Neural crest cell (in vitro differentiated cells): ENCODE measurements at regions not wholly inside any gene's neighbourhood (a gene's known extent, or its start where the extent isn't known, plus 50 kb on each side); places are given as distances from the start of the nearest gene placed in this dataset.

Experiments used
- DNase-seq: peaks from one replicate; pipeline ENCODE4 v3.0.0; 2021; ENCODE audit warnings: low read depth, mixed read lengths, low spot score
- H3K27ac Mint-ChIP-seq: one replicate; pipeline ENCODE4 v1.8.0; 2021; ENCODE audit warnings: mild to moderate bottlenecking, mixed read lengths; ENCODE audit not compliant: unreplicated experiment
- H3K27me3 Mint-ChIP-seq: 2 replicates; pipeline ENCODE4 v1.8.0; 2021; ENCODE audit warnings: low read depth, mild to moderate bottlenecking, mixed read lengths
- H3K36me3 Mint-ChIP-seq: 2 replicates; pipeline ENCODE4 v1.8.0; 2021; ENCODE audit warnings: low read depth, mild to moderate bottlenecking, mixed read lengths
- H3K4me1 Mint-ChIP-seq: 2 replicates; pipeline ENCODE4 v1.8.0; 2021; ENCODE audit warnings: mixed read lengths
- H3K4me3 Mint-ChIP-seq: one replicate; pipeline ENCODE4 v1.8.0; 2021; ENCODE audit warnings: mild to moderate bottlenecking, mixed read lengths
- H3K9me3 Mint-ChIP-seq: 2 replicates; pipeline ENCODE4 v1.8.0; 2021; ENCODE audit warnings: mixed read lengths
- CTCF ChIP-seq: fragments of 200-600 bp; sonication (generic); conservative IDR thresholded peaks from 2 replicates; pipeline ENCODE4 v1.5.0; 2021; ENCODE audit warnings: antibody characterized with exemption, mild to moderate bottlenecking

GRCh38 chr2:216281876-216282275, 90.4 kb downstream of the MARCHF4 start:
- no peaks in the 10 kb centered on the region for H3K27me3 Mint-ChIP-seq
- no peak for TF ChIP-seq CTCF
- H3K36me3 Mint-ChIP-seq = no peaks in the 10 kb centered on the region
- H3K27ac Mint-ChIP-seq = peak overlapping the region; percentile 76
- H3K4me1 Mint-ChIP-seq = peaks cover 44% of the 10 kb centered on the region
- H3K4me3 Mint-ChIP-seq = no peak overlapping the region
- no peaks in the 10 kb centered on the region for H3K9me3 Mint-ChIP-seq
- DNase-seq = no peak

- no peak for DNase-seq
- H3K36me3 Mint-ChIP-seq = no peaks in the 10 kb centered on the region
- no peaks in the 10 kb centered on the region for H3K27me3 Mint-ChIP-seq
- H3K27ac Mint-ChIP-seq = peak overlapping the region; percentile 76
- no peak overlapping the region for H3K4me3 Mint-ChIP-seq
- H3K9me3 Mint-ChIP-seq = no peaks in the 10 kb centered on the region
- no peak for TF ChIP-seq CTCF
- peaks cover 38% of the 10 kb centered on the region for H3K4me1 Mint-ChIP-seq
These were observed 91.0 kb downstream of the MARCHF4 start for GRCh38 chr2:216281316-216281715.

- TF ChIP-seq CTCF = no peak
- no peak for DNase-seq
- Mint-ChIP-seq H3K4me1 (peaks cover 31% of the 10 kb centered on the region), H3K27me3 (peaks cover 2% of the 10 kb centered on the region), H3K4me3 (no peak overlapping the region), H3K9me3 (no peaks in the 10 kb centered on the region), H3K27ac (no peak overlapping the region), H3K36me3 (no peaks in the 10 kb centered on the region)
These were observed 92.8 kb downstream of the MARCHF4 start for GRCh38 chr2:216279459-216279858.

GRCh38 chr2:216279031-216279430, 93.3 kb downstream of the MARCHF4 start:
- peaks cover 5% of the 10 kb centered on the region for H3K27me3 Mint-ChIP-seq
- no peak overlapping the region for H3K27ac Mint-ChIP-seq
- H3K4me1 Mint-ChIP-seq = peaks cover 31% of the 10 kb centered on the region
- no peak for TF ChIP-seq CTCF
- H3K9me3 Mint-ChIP-seq = no peaks in the 10 kb centered on the region
- DNase-seq = no peak
- H3K4me3 Mint-ChIP-seq = no peak overlapping the region
- H3K36me3 Mint-ChIP-seq = no peaks in the 10 kb centered on the region

- H3K4me3 Mint-ChIP-seq = no peak overlapping the region
- H3K27ac Mint-ChIP-seq = no peak overlapping the region
- H3K9me3 Mint-ChIP-seq = no peaks in the 10 kb centered on the region
- no peak for DNase-seq
- peaks cover 7% of the 10 kb centered on the region for H3K4me1 Mint-ChIP-seq
- peaks cover 5% of the 10 kb centered on the region for H3K27me3 Mint-ChIP-seq
- no peak for TF ChIP-seq CTCF
- no peaks in the 10 kb centered on the region for H3K36me3 Mint-ChIP-seq
These were observed 96.4 kb downstream of the MARCHF4 start for GRCh38 chr2:216275890-216276289.
